ENCODE measurements at regions not wholly inside any gene's neighbourhood (a gene's known extent, or its start where the extent isn't known, plus 50 kb on each side); places are given as distances from the start of the nearest gene placed in this dataset.
"Not testable (repeated sequence)": the region's sequence is repeated elsewhere in the genome, so short reads cannot be mapped to it uniquely, and the experiment has no call there.

DNA sequence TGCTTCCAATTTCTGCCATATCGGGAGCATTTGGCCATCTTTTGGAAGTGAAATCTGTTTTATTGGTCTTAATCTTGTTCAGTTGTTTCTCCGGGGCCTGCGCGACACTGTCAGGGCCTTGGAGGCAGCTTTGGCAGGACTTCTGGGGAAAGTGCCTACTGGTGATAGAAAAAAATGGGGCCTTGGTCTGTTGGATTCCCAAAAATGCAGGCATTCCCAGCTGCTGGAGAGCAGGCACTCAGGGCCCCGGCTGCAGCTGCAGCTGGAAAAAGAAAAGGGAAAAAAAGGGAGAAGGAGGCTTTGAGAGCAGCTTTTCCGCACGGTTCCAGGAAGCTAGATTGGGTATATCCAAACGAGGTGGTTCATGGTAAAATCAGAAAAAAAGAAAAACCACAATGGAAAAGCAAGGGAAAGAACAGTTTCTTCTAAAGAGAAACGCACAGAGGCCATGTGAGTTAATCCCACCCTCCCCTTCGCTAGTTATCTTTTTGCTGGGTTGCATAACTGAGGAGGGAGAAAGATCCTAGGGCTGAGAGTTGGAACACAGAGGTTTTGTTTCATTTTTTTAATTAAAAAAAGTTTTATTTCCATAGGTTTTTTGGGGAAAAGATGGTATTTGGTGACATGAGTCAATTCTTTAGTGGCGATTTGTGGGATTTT, 134.7 kb upstream of the RFLNA start:
- intact Hi-C loops (cut with DNase I): no loop called here
- no peaks in the 10 kb centered on the region for H3K4me1 ChIP-seq
- no peak for TF ChIP-seq POLR2A (IDR thresholded peaks at IDR 0.05)
- TF ChIP-seq CTCF (IDR thresholded peaks at IDR 0.05): no peak
- TF ChIP-seq POLR2AphosphoS5 (IDR thresholded peaks at IDR 0.05; ENCODE audit: insufficient read depth in 1 of 2, low read depth in 1 of 2): no peak
- no peaks in the 10 kb centered on the region for H3K36me3 ChIP-seq
- no peak for DNase-seq (ENCODE audit: extremely low spot score in 2 of 2)
- no peaks in the 10 kb centered on the region for H3K9me3 ChIP-seq
- H3K27me3 ChIP-seq: no peaks in the 10 kb centered on the region
- H3K4me3 ChIP-seq: no peak overlapping the region
- H3K27ac ChIP-seq: no peak overlapping the region

- H3K36me3 ChIP-seq; H3K9me3 ChIP-seq; DNase-seq (ENCODE audit: extremely low spot score in 2 of 2); H3K4me3 ChIP-seq; intact Hi-C loops (cut with DNase I); H3K27ac ChIP-seq; H3K27me3 ChIP-seq; H3K4me1 ChIP-seq: not testable (repeated sequence)
These were observed 133.5 kb upstream of the RFLNA start for GRCh38 chr12:124161402-124161801.

GRCh38 chr12:124162151-124163110, 132.5 kb upstream of the RFLNA start:
- Histone ChIP-seq H3K4me1 (no peaks in the 10 kb centered on the region), H3K4me3 (no peak overlapping the region), H3K9me3 (no peaks in the 10 kb centered on the region), H3K36me3 (no peaks in the 10 kb centered on the region), H3K27me3 (no peaks in the 10 kb centered on the region), H3K27ac (no peak overlapping the region)
- no peak for DNase-seq (ENCODE audit: extremely low spot score in 2 of 2)
- TF ChIP-seq POLR2A (IDR thresholded peaks at IDR 0.05) (no peak), CTCF (IDR thresholded peaks at IDR 0.05) (no peak), POLR2AphosphoS5 (IDR thresholded peaks at IDR 0.05; ENCODE audit: insufficient read depth in 1 of 2, low read depth in 1 of 2) (no peak)
- intact Hi-C loops (cut with DNase I): no loop called here

DNA sequence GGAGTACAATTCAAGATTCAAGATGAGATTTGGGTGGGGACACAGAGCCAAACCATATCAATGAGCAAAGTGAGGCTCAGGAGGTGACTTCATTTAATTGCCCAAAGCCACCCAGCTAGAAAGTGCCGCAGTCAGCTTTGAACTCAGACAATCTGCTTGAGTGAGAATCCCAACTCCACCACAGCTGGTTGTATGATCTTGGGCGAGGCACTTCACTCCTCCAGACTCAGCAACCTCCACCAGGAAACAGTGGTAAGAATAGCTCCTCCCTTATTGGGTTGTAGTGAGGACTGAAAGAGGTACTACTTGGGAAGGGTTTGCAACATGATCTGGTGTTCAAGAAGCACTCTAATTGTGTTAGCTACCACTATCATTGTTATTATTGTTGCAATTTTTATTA, 129.2 kb upstream of the RFLNA start:
- no peaks in the 10 kb centered on the region for H3K4me1 ChIP-seq
- intact Hi-C loops (cut with DNase I): no loop called here
- no peak for DNase-seq (ENCODE audit: extremely low spot score in 2 of 2)
- H3K36me3 ChIP-seq: no peaks in the 10 kb centered on the region
- no peaks in the 10 kb centered on the region for H3K9me3 ChIP-seq
- TF ChIP-seq CTCF (IDR thresholded peaks at IDR 0.05) (no peak), POLR2A (IDR thresholded peaks at IDR 0.05) (no peak), POLR2AphosphoS5 (IDR thresholded peaks at IDR 0.05; ENCODE audit: insufficient read depth in 1 of 2, low read depth in 1 of 2) (no peak)
- H3K27me3 ChIP-seq: no peaks in the 10 kb centered on the region
- H3K27ac ChIP-seq: no peak overlapping the region
- H3K4me3 ChIP-seq: no peak overlapping the region

DNA sequence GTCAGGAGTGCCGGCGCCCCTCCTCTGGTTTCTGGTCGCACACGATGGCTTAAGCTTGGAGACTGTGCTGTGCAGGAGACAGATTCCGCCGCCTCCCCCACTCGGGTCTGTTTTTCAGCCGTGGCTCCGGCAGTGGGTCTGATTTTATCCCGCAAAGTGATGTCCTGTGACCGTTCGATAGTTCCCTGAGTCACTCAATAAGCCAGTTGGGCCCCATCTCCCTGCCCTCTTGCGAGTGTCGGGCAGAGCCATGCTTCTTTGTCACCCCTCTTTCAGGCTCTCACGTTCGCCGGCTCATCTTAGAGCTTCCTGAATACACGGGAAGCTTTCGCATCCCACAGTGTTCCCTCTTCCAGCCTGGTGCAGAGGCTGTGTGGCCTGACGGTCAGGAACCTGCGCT, 127.8 kb upstream of the RFLNA start:
- Histone ChIP-seq H3K4me3 (no peak overlapping the region), H3K9me3 (no peaks in the 10 kb centered on the region), H3K27me3 (no peaks in the 10 kb centered on the region), H3K27ac (no peak overlapping the region), H3K36me3 (no peaks in the 10 kb centered on the region), H3K4me1 (no peaks in the 10 kb centered on the region)
- TF ChIP-seq POLR2A (IDR thresholded peaks at IDR 0.05) (no peak), POLR2AphosphoS5 (IDR thresholded peaks at IDR 0.05; ENCODE audit: insufficient read depth in 1 of 2, low read depth in 1 of 2) (no peak), CTCF (IDR thresholded peaks at IDR 0.05) (no peak)
- intact Hi-C loops (cut with DNase I): no loop called here
- no peak for DNase-seq (ENCODE audit: extremely low spot score in 2 of 2)
